Endothelial cell of umbilical vein (primary cell): ENCODE measurements at regions not wholly inside any gene's neighbourhood (a gene's known extent, or its start where the extent isn't known, plus 50 kb on each side); places are given as distances from the start of the nearest gene placed in this dataset.
"Not testable (repeated sequence)": the region's sequence is repeated elsewhere in the genome, so short reads cannot be mapped to it uniquely, and the experiment has no call there.

ENCODE experiments used
- CTCF ChIP-seq, 2 donors: IDR thresholded peaks; 1 replicate in 1 of 2; 2 replicates in 1 of 2; pipeline ENCODE4 v1.5.1; 2011; ENCODE audit warnings: low read length in 2 of 2, mild to moderate bottlenecking in 2 of 2, moderate library complexity in 2 of 2, control low read depth in 1 of 2, inconsistent platforms in 1 of 2, low read depth in 1 of 2; ENCODE audit not compliant: insufficient read depth in 1 of 2; ENCODE audit errors: extremely low read depth in 1 of 2
- EZH2 ChIP-seq: IDR thresholded peaks from 2 replicates; pipeline ENCODE4 v1.6.1; 2012; ENCODE audit warnings: borderline replicate concordance, low read depth, mild to moderate bottlenecking, moderate library complexity, low read length, inconsistent platforms; ENCODE audit not compliant: severe bottlenecking
- JUN ChIP-seq: IDR thresholded peaks from 2 replicates; pipeline ENCODE4 v1.6.1; 2011; ENCODE audit warnings: borderline replicate concordance, low read depth; ENCODE audit not compliant: insufficient read length, insufficient read depth
- MAX ChIP-seq: IDR thresholded peaks from 2 replicates; pipeline ENCODE4 v1.6.1; 2011; ENCODE audit not compliant: insufficient read depth, insufficient read length
- MYC ChIP-seq: IDR thresholded peaks from one replicate; pipeline ENCODE4 v1.6.1; 2011; ENCODE audit warnings: mild to moderate bottlenecking, low read depth, low read length
- POLR2AphosphoS5 ChIP-seq: IDR thresholded peaks from 2 replicates; pipeline ENCODE4 v1.6.1; 2012; ENCODE audit warnings: low read depth, mild to moderate bottlenecking, control low read depth, low read length, moderate library complexity; ENCODE audit not compliant: insufficient read depth

- not testable (repeated sequence) for TF ChIP-seq CTCF (IDR thresholded peaks at IDR 0.05; ENCODE audit: extremely low read depth in 1 of 2, insufficient read depth in 1 of 2, low read depth in 1 of 2, low read length in 2 of 2); POLR2AphosphoS5; MYC; EZH2; MAX; JUN
These were observed 670.2 kb upstream of the CTNND2 start for GRCh38 chr5:12574298-12575093.
